BLaER1 treated with 17β-estradiol and CSF1 and Interleukin-3, amounts not matched to agents 10 nM and 100 nM (cell line): ENCODE measurements at regions not wholly inside any gene's neighbourhood (a gene's known extent, or its start where the extent isn't known, plus 50 kb on each side); places are given as distances from the start of the nearest gene placed in this dataset.

Source experiments
- H3K27ac ChIP-seq, 11 experiments: shearing (Covaris generic); formaldehyde crosslinking; 2 replicates each; pipeline ENCODE4 v1.8.1; 2022
- H3K27me3 ChIP-seq, 11 experiments: shearing (Covaris generic); formaldehyde crosslinking; 2 replicates each; pipeline ENCODE4 v1.8.1; 2022
- H3K36me3 ChIP-seq, 11 experiments: shearing (Covaris generic); formaldehyde crosslinking; 2 replicates each; pipeline ENCODE4 v1.8.1; 2022
- H3K4me1 ChIP-seq, 10 experiments: shearing (Covaris generic); formaldehyde crosslinking; 2 replicates each; pipeline ENCODE4 v1.8.1; 2022
- H3K4me2 ChIP-seq, 11 experiments: shearing (Covaris generic); formaldehyde crosslinking; 2 replicates each; pipeline ENCODE4 v1.8.1; 2022
- H3K4me3 ChIP-seq, 10 experiments: shearing (Covaris generic); formaldehyde crosslinking; 2 replicates each; pipeline ENCODE4 v1.8.1; 2022
- H3K9ac ChIP-seq, 11 experiments: shearing (Covaris generic); formaldehyde crosslinking; 2 replicates each; pipeline ENCODE4 v1.8.1; 2022
- H3K9me3 ChIP-seq, 11 experiments: shearing (Covaris generic); formaldehyde crosslinking; replicated peaks in 1 of 11; 2 replicates each; pipeline ENCODE4 v1.8.1; 2022
- H4K20me1 ChIP-seq, 11 experiments: shearing (Covaris generic); formaldehyde crosslinking; 2 replicates each; pipeline ENCODE4 v1.8.1; 2022
- Cebpa-rat ChIP-seq, 11 experiments: shearing (Covaris generic); IDR thresholded peaks; 2 replicates each; pipeline ENCODE4 v1.8.1; 2022

- no peak for TF ChIP-seq Cebpa-rat (IDR thresholded peaks at IDR 0.05)
- Histone ChIP-seq H3K4me2 (no peak overlapping the region), H3K36me3 (no peaks in the 10 kb centered on the region), H3K27ac (no peak overlapping the region), H3K27me3 (no peaks in the 10 kb centered on the region), H3K9ac (no peak overlapping the region), H4K20me1 (no peaks in the 10 kb centered on the region), H3K4me1 (no peaks in the 10 kb centered on the region; a peak in 1 of 20 replicates), H3K4me3 (no peak overlapping the region), H3K9me3 (peaks cover 0 to 4% (median 0%) of the 10 kb centered on the region in 11 experiments; a peak in 2 of 22 replicates)
Measured at GRCh38 chr5:8870349-8870958, 675.4 kb downstream of the SEMA5A start.

GRCh38 chr5:8870959-8871355 is 674.9 kb downstream of the SEMA5A start:
- H3K4me1 ChIP-seq = no peaks in the 10 kb centered on the region; a peak in 1 of 20 replicates
- no peak overlapping the region for H3K27ac ChIP-seq
- H3K9me3 ChIP-seq = peaks cover 0 to 4% (median 0%) of the 10 kb centered on the region in 11 experiments; a peak in 2 of 22 replicates
- H3K36me3 ChIP-seq = no peaks in the 10 kb centered on the region
- H4K20me1 ChIP-seq = no peaks in the 10 kb centered on the region
- no peak overlapping the region for H3K4me3 ChIP-seq
- TF ChIP-seq Cebpa-rat (IDR thresholded peaks at IDR 0.05) = no peak
- no peak overlapping the region for H3K4me2 ChIP-seq
- no peaks in the 10 kb centered on the region for H3K27me3 ChIP-seq
- H3K9ac ChIP-seq = no peak overlapping the region

DNA sequence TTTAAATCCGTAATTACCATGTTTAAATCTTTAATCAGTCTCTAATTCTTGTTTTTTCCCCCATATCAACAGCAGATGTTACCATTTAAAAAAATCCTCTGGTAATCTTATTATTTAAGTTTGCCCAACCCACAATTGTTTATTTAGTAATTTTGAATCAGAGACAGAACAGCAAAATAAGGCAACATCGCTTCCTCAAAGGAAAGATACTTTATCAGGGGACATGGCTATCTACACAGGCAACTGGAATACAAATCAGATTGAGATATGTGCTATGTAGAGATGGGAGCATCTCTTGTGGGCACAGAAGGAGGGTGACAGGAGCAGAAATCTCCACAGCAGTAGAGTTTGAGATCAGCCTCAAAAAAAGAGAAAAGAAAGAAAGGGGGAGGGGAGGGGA is 674.4 kb downstream of the SEMA5A start:
- H3K36me3 ChIP-seq = no peaks in the 10 kb centered on the region
- H3K9ac ChIP-seq = no peak overlapping the region
- H3K27me3 ChIP-seq = no peaks in the 10 kb centered on the region
- no peak overlapping the region for H3K4me3 ChIP-seq
- no peaks in the 10 kb centered on the region for H4K20me1 ChIP-seq
- no peak overlapping the region for H3K27ac ChIP-seq
- no peak overlapping the region for H3K4me2 ChIP-seq
- H3K9me3 ChIP-seq = peaks cover 0 to 4% (median 0%) of the 10 kb centered on the region in 11 experiments; a peak in 2 of 22 replicates
- TF ChIP-seq Cebpa-rat (IDR thresholded peaks at IDR 0.05) = no peak
- H3K4me1 ChIP-seq = no peaks in the 10 kb centered on the region; a peak in 1 of 20 replicates

DNA sequence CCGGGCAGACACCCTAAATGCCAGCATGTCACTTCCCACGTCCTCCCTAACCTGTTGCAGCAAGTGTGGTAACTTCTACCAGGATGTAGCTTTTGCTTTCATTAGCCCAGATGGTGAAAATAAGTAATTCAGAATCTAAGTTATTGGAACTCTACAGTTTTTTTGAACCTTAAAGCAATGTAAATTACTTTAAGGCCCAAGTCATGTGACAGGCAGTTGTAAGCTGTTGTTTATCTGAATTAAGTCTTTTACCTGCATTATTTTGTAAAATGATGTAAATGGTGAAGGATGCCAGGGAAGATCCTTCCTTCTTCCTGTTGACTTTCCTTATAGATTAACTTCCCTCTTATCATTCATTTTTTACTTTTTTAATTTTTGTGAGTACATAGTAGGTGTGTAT is 670.2 kb downstream of the SEMA5A start:
- H4K20me1 ChIP-seq = no peaks in the 10 kb centered on the region
- TF ChIP-seq Cebpa-rat (IDR thresholded peaks at IDR 0.05) = no peak
- no peak overlapping the region for H3K27ac ChIP-seq
- no peak overlapping the region for H3K4me2 ChIP-seq
- no peaks in the 10 kb centered on the region for H3K27me3 ChIP-seq
- no peaks in the 10 kb centered on the region for H3K36me3 ChIP-seq
- no peak overlapping the region for H3K4me3 ChIP-seq
- H3K9me3 ChIP-seq = peaks cover 0 to 8% (median 0%) of the 10 kb centered on the region in 11 experiments; a peak in 1 of 22 replicates
- H3K4me1 ChIP-seq = no peaks in the 10 kb centered on the region
- H3K9ac ChIP-seq = no peak overlapping the region

- Histone ChIP-seq H3K9ac (no peak overlapping the region), H3K36me3 (no peaks in the 10 kb centered on the region), H3K27ac (no peak overlapping the region), H3K4me3 (no peak overlapping the region), H4K20me1 (no peaks in the 10 kb centered on the region), H3K4me1 (no peaks in the 10 kb centered on the region), H3K27me3 (no peaks in the 10 kb centered on the region), H3K4me2 (no peak overlapping the region), H3K9me3 (peaks cover 0 to 8% (median 0%) of the 10 kb centered on the region in 11 experiments; a peak in 1 of 22 replicates)
- TF ChIP-seq Cebpa-rat (IDR thresholded peaks at IDR 0.05) = no peak
Measured at GRCh38 chr5:8879248-8879647, 666.6 kb downstream of the SEMA5A start.

- Histone ChIP-seq H3K4me3 (no peak overlapping the region), H3K4me1 (no peaks in the 10 kb centered on the region), H3K4me2 (no peak overlapping the region), H3K27ac (no peak overlapping the region), H3K9ac (no peak overlapping the region), H3K27me3 (no peaks in the 10 kb centered on the region), H3K9me3 (peaks cover 4 to 18% (median 6%) of the 10 kb centered on the region in 11 experiments; a peak in 12 of 22 replicates), H3K36me3 (no peaks in the 10 kb centered on the region), H4K20me1 (no peaks in the 10 kb centered on the region)
- TF ChIP-seq Cebpa-rat (IDR thresholded peaks at IDR 0.05) = no peak
Measured at GRCh38 chr5:8884029-8884428, 661.8 kb downstream of the SEMA5A start.

GRCh38 chr5:8892926-8893325 is 652.9 kb downstream of the SEMA5A start:
- Histone ChIP-seq H3K27ac (no peak overlapping the region), H3K4me2 (no peak overlapping the region), H3K9me3 (no peaks in the 10 kb centered on the region; a peak in 1 of 22 replicates), H3K9ac (no peak overlapping the region), H3K27me3 (no peaks in the 10 kb centered on the region), H3K4me1 (peaks cover 0 to 5% (median 0%) of the 10 kb centered on the region in 10 experiments; a peak in 5 of 20 replicates), H3K36me3 (no peaks in the 10 kb centered on the region), H3K4me3 (no peak overlapping the region), H4K20me1 (no peaks in the 10 kb centered on the region)
- no peak for TF ChIP-seq Cebpa-rat (IDR thresholded peaks at IDR 0.05)

DNA sequence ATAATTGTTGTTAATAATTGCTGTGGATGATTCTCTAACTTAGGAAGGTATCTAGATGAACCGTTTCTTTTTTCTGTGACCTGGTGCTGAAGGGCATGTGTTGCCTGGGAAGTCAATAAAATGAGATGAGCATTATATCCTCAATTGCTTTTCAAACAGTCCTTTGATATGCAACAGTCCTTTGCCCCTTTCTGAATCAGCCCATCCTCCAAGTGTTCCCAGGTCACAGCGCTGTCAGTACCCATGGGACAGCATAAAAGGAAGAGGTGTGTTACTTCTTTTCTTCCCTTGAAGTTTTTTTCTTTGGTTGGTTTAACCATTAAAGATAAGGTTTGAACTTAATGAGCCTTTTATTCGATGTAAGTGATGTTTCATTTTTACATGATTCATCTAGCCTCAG is 651.8 kb downstream of the SEMA5A start:
- H3K27ac ChIP-seq = no peak overlapping the region
- H3K9me3 ChIP-seq = no peaks in the 10 kb centered on the region; a peak in 1 of 22 replicates
- no peak overlapping the region for H3K4me2 ChIP-seq
- no peak overlapping the region for H3K9ac ChIP-seq
- H4K20me1 ChIP-seq = no peaks in the 10 kb centered on the region
- H3K4me3 ChIP-seq = no peak overlapping the region
- peaks cover 0 to 5% (median 0%) of the 10 kb centered on the region in 10 experiments; a peak in 5 of 20 replicates for H3K4me1 ChIP-seq
- TF ChIP-seq Cebpa-rat (IDR thresholded peaks at IDR 0.05) = no peak
- no peaks in the 10 kb centered on the region for H3K27me3 ChIP-seq
- no peaks in the 10 kb centered on the region for H3K36me3 ChIP-seq

DNA sequence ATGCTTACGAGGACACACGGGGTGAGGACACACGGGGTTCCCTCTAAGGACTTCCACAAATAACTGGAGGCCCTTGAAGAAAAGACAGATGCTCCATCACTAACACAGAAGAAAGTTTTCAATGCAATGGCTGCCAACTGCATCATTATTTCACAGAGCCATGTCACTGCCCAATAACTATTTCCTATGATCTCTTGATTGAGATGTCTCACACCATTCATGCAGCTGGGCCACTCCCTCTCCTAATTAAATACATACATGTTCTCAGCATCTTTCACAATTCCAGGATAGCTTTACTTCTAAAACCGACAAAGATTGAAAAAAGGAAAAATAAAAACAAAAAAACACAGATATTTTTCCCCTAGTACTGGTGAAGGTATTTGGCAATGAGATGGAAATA is 650.8 kb downstream of the SEMA5A start:
- H3K4me1 ChIP-seq = peaks cover 0 to 5% (median 0%) of the 10 kb centered on the region in 10 experiments; a peak in 5 of 20 replicates
- H3K36me3 ChIP-seq = no peaks in the 10 kb centered on the region
- TF ChIP-seq Cebpa-rat (IDR thresholded peaks at IDR 0.05) = no peak
- no peak overlapping the region for H3K9ac ChIP-seq
- H3K27me3 ChIP-seq = no peaks in the 10 kb centered on the region
- no peaks in the 10 kb centered on the region for H4K20me1 ChIP-seq
- no peaks in the 10 kb centered on the region; a peak in 1 of 22 replicates for H3K9me3 ChIP-seq
- no peak overlapping the region for H3K4me3 ChIP-seq
- no peak overlapping the region for H3K27ac ChIP-seq
- H3K4me2 ChIP-seq = no peak overlapping the region

GRCh38 chr5:8895599-8895998 is 650.3 kb downstream of the SEMA5A start:
- Histone ChIP-seq H3K4me2 (no peak overlapping the region), H3K9me3 (no peaks in the 10 kb centered on the region; a peak in 1 of 22 replicates), H3K36me3 (no peaks in the 10 kb centered on the region), H3K4me1 (peaks cover 0 to 5% (median 0%) of the 10 kb centered on the region in 10 experiments; a peak in 5 of 20 replicates), H3K27me3 (no peaks in the 10 kb centered on the region), H3K9ac (no peak overlapping the region), H3K4me3 (no peak overlapping the region), H4K20me1 (no peaks in the 10 kb centered on the region), H3K27ac (no peak overlapping the region)
- TF ChIP-seq Cebpa-rat (IDR thresholded peaks at IDR 0.05) = no peak
